RWPE2 (cell line): ENCODE measurements at regions not wholly inside any gene's neighbourhood (a gene's known extent, or its start where the extent isn't known, plus 50 kb on each side); places are given as distances from the start of the nearest gene placed in this dataset.

Source experiments
- ATAC-seq: fragments of 200-7000 bp; cut with Tn5 transposase; 3 replicates; pipeline ENCODE4 v1.9.1; 2021; ENCODE audit warnings: low read depth
- DNase-seq: peaks from one replicate; pipeline ENCODE4 v3.0.0-alpha.2; 2020; ENCODE audit warnings: low spot score
- H3K27ac ChIP-seq: fragments of 450-650 bp; 2 replicates; pipeline ENCODE4 v1.5.1; 2017; ENCODE audit warnings: mild to moderate bottlenecking; ENCODE audit not compliant: poor library complexity, severe bottlenecking
- H3K27me3 ChIP-seq: fragments of 250-450 bp; sonication (Bioruptor Pico); 2 replicates; pipeline ENCODE4 v1.5.1; 2021; ENCODE audit warnings: mild to moderate bottlenecking, moderate library complexity; ENCODE audit not compliant: insufficient read depth, poor library complexity, severe bottlenecking
- H3K36me3 ChIP-seq: fragments of 250-450 bp; sonication (Bioruptor Pico); 2 replicates; pipeline ENCODE4 v1.5.1; 2020; ENCODE audit warnings: low read depth, mild to moderate bottlenecking, moderate library complexity
- H3K4me1 ChIP-seq: fragments of 250-450 bp; sonication (Bioruptor Pico); 2 replicates; pipeline ENCODE4 v1.5.1; 2021; ENCODE audit warnings: mild to moderate bottlenecking, moderate library complexity; ENCODE audit not compliant: insufficient read depth, poor library complexity, severe bottlenecking
- H3K4me3 ChIP-seq: fragments of 250-450 bp; sonication (Bioruptor Pico); 2 replicates; pipeline ENCODE4 v1.5.1; 2021; ENCODE audit warnings: mild to moderate bottlenecking, moderate library complexity; ENCODE audit not compliant: severe bottlenecking
- H3K9me3 ChIP-seq: fragments of 250-450 bp; sonication (Bioruptor Pico); 2 replicates; pipeline ENCODE4 v1.5.1; 2021; ENCODE audit warnings: mild to moderate bottlenecking, moderate library complexity; ENCODE audit not compliant: severe bottlenecking
- CTCF ChIP-seq: fragments of 450-650 bp; IDR thresholded peaks from one replicate; pipeline ENCODE4 v1.5.1; 2017; ENCODE audit warnings: mild to moderate bottlenecking, moderate library complexity; ENCODE audit not compliant: poor library complexity, severe bottlenecking

GRCh38 chr6:21423106-21423854 lies 170.3 kb upstream of the SOX4 start:
- DNase-seq (no peak), ATAC-seq (no peak)
- no peak overlapping the region for H3K4me3 ChIP-seq
- no peak overlapping the region for H3K27ac ChIP-seq
- no peaks in the 10 kb centered on the region for H3K9me3 ChIP-seq
- no peaks in the 10 kb centered on the region for H3K4me1 ChIP-seq
- TF ChIP-seq CTCF, result no peak
- H3K36me3 ChIP-seq, result no peaks in the 10 kb centered on the region
- H3K27me3 ChIP-seq, result no peaks in the 10 kb centered on the region

DNA sequence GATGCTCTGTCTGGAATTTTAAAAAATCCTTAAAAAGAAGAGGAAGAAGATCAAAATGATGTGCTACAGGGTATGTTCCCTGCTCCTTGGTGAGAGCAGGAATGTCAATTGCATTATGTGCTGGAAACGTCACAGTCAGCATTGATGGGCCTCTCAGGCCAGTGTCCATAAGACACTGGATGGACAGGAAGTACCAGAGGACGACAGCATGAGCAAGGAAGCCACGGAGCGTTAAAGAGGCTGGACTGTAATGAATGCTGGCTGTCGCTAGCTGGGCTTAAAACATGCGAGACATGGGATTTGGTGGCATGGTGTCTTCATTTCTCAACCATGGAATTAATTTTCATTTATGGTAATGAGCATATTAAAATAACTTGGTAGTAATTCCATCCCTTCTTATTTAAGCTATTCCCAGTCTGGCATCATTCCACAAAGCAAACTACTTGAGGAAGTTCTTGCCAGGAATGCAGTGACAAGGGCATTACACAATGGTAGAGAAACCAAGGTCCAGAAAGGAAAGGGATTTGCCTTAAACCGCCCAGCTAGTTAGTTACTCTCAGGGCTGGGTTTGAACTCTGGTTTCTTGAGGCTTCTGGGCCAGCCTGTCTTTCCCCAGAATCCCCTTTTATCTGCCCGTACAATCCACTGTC lies 166.6 kb upstream of the SOX4 start:
- H3K4me3 ChIP-seq, result no peak overlapping the region
- ATAC-seq (no peak), DNase-seq (no peak)
- TF ChIP-seq CTCF, result no peak
- no peak overlapping the region for H3K27ac ChIP-seq
- H3K36me3 ChIP-seq, result no peaks in the 10 kb centered on the region
- H3K27me3 ChIP-seq, result no peaks in the 10 kb centered on the region
- no peaks in the 10 kb centered on the region for H3K9me3 ChIP-seq
- no peaks in the 10 kb centered on the region for H3K4me1 ChIP-seq

- no peaks in the 10 kb centered on the region for H3K36me3 ChIP-seq
- no peaks in the 10 kb centered on the region for H3K27me3 ChIP-seq
- H3K27ac ChIP-seq, result no peak overlapping the region
- no peak overlapping the region for H3K4me3 ChIP-seq
- no peaks in the 10 kb centered on the region for H3K4me1 ChIP-seq
- DNase-seq (no peak), ATAC-seq (no peak)
- no peak for TF ChIP-seq CTCF
- no peaks in the 10 kb centered on the region for H3K9me3 ChIP-seq
These were observed 164.3 kb upstream of the SOX4 start for GRCh38 chr6:21429291-21429690.

- Histone ChIP-seq H3K36me3 (no peaks in the 10 kb centered on the region), H3K9me3 (no peaks in the 10 kb centered on the region), H3K27me3 (no peaks in the 10 kb centered on the region), H3K27ac (no peak overlapping the region), H3K4me1 (no peaks in the 10 kb centered on the region), H3K4me3 (no peak overlapping the region)
- no peak for ATAC-seq
- no peak for DNase-seq
- TF ChIP-seq CTCF, result no peak
These were observed 162.0 kb upstream of the SOX4 start for GRCh38 chr6:21431526-21431925.

DNA sequence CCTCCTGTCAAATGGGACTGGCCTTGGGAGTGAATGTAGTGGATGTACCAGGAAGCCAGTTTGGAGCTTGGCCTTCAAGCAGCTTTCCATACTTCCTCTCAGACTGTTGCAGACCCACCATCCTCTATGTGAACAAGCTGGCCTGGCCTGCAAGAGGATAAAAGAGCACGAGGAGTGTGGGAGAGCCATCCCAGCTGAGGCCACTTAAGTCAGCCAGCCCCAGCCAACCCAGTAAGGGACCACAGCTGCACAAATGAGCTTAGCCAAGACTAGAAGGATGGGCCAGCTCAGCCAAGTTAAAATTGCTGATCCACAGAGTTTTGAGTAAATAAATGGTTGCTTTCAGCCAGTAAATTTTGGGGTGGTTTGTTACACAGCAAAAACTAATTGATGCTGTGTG lies 156.9 kb upstream of the SOX4 start:
- no peak overlapping the region for H3K27ac ChIP-seq
- no peaks in the 10 kb centered on the region for H3K36me3 ChIP-seq
- H3K9me3 ChIP-seq, result no peaks in the 10 kb centered on the region
- DNase-seq (no peak), ATAC-seq (no peak)
- H3K4me3 ChIP-seq, result no peak overlapping the region
- no peaks in the 10 kb centered on the region for H3K27me3 ChIP-seq
- H3K4me1 ChIP-seq, result no peaks in the 10 kb centered on the region
- no peak for TF ChIP-seq CTCF
